Vagina (tissue), 2 donors: ENCODE measurements at regions not wholly inside any gene's neighbourhood (a gene's known extent, or its start where the extent isn't known, plus 50 kb on each side); places are given as distances from the start of the nearest gene placed in this dataset.

ENCODE experiments used
- DNase-seq, 2 donors: peaks; one replicate each; pipeline ENCODE4 v3.0.0-alpha.2; 2017; ENCODE audit errors: extremely low spot score in 2 of 2
- H3K27ac ChIP-seq: fragments of 200-600 bp; sonication (generic); one replicate; pipeline ENCODE4 v1.5.1; 2019
- H3K27me3 ChIP-seq: fragments of 200-600 bp; sonication (generic); one replicate; pipeline ENCODE4 v1.5.1; 2019
- H3K36me3 ChIP-seq, 2 donors: fragments of 200-600 bp; sonication (generic); one replicate each; pipeline ENCODE4 v1.5.1; 2017 to 2019
- H3K4me1 ChIP-seq: fragments of 200-600 bp; sonication (generic); one replicate; pipeline ENCODE4 v1.5.1; 2019
- H3K4me3 ChIP-seq, 2 donors: fragments of 200-600 bp; sonication (generic); 1 replicate in 1 of 2; 2 replicates in 1 of 2; pipeline ENCODE4 v1.5.1; 2016 to 2019
- H3K9me3 ChIP-seq: fragments of 200-600 bp; sonication (generic); one replicate; pipeline ENCODE4 v1.5.1; 2019
- POLR2A ChIP-seq, 2 donors: fragments of 450-650 bp; IDR thresholded peaks; one replicate each; pipeline ENCODE4 v1.6.1; 2017; ENCODE audit warnings: antibody characterized with exemption in 2 of 2, mild to moderate bottlenecking in 2 of 2, moderate library complexity in 2 of 2
- POLR2AphosphoS5 ChIP-seq, 2 donors: sonication (generic); formaldehyde crosslinking; IDR thresholded peaks; one replicate each; pipeline ENCODE4 v1.9.0; 2017; ENCODE audit warnings: antibody characterized with exemption in 2 of 2, mild to moderate bottlenecking in 2 of 2, low read depth in 1 of 2; ENCODE audit not compliant: insufficient read depth in 1 of 2
- intact Hi-C: fragments of 100-400 bp; cut with DNase I; formaldehyde crosslinking; loops from one replicate; pipeline ENCODE4 v1.15.1; 2023
- TF ChIP-seq, protein P1 (sequence below), 3 experiments: fragments of 450-650 bp in 2 of 3; fragments of 200-600 bp in 1 of 3; sonication (generic) in 1 of 3; IDR thresholded peaks; one replicate each; pipeline ENCODE4 v1.5.1; 2017 to 2019; ENCODE audit warnings: antibody characterized with exemption in 3 of 3, mild to moderate bottlenecking in 2 of 3, moderate library complexity in 2 of 3

DNA sequence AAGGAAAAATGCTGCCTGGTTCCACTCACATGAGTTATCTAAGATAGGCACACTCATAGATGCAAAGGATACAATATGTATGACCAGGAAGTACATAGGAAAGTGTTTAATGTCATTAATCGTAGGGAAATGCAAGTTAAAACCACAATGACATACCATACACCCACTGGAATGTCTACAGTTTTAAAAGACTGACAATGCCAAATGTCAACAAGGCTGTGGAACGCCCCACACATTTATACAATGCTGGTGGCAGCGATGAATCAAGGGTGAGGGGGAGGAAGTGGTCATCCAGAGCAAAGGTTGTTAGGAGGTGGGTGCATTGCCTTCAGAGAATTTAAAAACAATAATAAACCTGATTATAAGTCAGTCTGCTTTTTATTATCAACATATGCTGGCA lies 437.8 kb downstream of the ARHGEF28 start:
- TF ChIP-seq POLR2A (IDR thresholded peaks at IDR 0.05) (no peak), POLR2AphosphoS5 (IDR thresholded peaks at IDR 0.05; ENCODE audit: insufficient read depth in 1 of 2, low read depth in 1 of 2) (no peak)
- TF ChIP-seq, protein P1, sequence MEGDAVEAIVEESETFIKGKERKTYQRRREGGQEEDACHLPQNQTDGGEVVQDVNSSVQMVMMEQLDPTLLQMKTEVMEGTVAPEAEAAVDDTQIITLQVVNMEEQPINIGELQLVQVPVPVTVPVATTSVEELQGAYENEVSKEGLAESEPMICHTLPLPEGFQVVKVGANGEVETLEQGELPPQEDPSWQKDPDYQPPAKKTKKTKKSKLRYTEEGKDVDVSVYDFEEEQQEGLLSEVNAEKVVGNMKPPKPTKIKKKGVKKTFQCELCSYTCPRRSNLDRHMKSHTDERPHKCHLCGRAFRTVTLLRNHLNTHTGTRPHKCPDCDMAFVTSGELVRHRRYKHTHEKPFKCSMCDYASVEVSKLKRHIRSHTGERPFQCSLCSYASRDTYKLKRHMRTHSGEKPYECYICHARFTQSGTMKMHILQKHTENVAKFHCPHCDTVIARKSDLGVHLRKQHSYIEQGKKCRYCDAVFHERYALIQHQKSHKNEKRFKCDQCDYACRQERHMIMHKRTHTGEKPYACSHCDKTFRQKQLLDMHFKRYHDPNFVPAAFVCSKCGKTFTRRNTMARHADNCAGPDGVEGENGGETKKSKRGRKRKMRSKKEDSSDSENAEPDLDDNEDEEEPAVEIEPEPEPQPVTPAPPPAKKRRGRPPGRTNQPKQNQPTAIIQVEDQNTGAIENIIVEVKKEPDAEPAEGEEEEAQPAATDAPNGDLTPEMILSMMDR (IDR thresholded peaks at IDR 0.05): no peak
- intact Hi-C loops: no loop called here
- no peak for DNase-seq
- Histone ChIP-seq H3K4me3 (no peak overlapping the region), H3K9me3 (no peaks in the 10 kb centered on the region), H3K27ac (no peak overlapping the region), H3K36me3 (no peaks in the 10 kb centered on the region), H3K27me3 (no peaks in the 10 kb centered on the region), H3K4me1 (peaks cover 23% of the 10 kb centered on the region)

DNA sequence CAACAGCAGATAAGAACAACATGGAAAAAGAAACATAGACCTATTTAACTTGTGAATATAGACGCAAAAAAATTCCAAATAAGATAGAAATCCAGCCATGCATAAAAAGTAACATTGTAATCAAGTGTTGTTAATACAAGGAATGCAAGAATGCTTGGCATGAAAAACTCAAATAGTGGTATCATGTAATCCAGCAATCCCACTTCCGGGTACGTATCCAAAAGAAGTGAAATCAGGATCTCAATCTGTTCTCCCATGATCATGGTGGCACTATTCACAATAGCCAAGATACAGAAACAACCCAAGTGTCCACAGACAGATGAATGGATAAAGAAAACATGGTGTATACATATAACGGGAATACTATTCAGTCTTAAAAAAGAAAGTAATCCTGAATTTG lies 437.4 kb downstream of the ARHGEF28 start:
- Histone ChIP-seq H3K4me3 (no peak overlapping the region), H3K27ac (no peak overlapping the region), H3K36me3 (no peaks in the 10 kb centered on the region), H3K4me1 (peaks cover 22% of the 10 kb centered on the region), H3K27me3 (no peaks in the 10 kb centered on the region), H3K9me3 (no peaks in the 10 kb centered on the region)
- no peak for DNase-seq
- intact Hi-C loops: no loop called here
- TF ChIP-seq POLR2A (IDR thresholded peaks at IDR 0.05) (no peak), POLR2AphosphoS5 (IDR thresholded peaks at IDR 0.05; ENCODE audit: insufficient read depth in 1 of 2, low read depth in 1 of 2) (no peak)
- TF ChIP-seq, protein P1 (IDR thresholded peaks at IDR 0.05): no peak

DNA sequence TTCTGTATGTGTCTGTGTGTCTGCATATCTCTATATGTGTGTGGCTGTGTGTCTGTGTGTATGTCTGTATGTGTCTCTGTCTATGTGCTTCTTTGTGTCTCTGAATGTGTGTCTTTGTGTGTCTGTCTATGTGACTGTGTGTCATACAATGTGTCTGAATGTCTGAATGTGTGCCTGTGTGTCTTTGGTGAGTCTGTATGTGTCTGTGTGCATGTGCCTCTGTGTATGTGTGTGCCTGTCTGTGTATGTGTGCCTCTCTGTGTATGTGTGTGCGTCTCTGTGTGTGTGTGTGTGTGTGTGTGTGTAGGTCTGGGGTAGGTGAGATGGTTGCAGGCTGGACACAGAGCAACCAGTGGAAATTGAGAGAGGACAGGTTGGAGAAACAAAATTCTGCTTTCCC lies 435.3 kb downstream of the ARHGEF28 start:
- TF ChIP-seq POLR2A (IDR thresholded peaks at IDR 0.05) (no peak), POLR2AphosphoS5 (IDR thresholded peaks at IDR 0.05; ENCODE audit: insufficient read depth in 1 of 2, low read depth in 1 of 2) (no peak)
- TF ChIP-seq, protein P1 (IDR thresholded peaks at IDR 0.05): no peak

DNA sequence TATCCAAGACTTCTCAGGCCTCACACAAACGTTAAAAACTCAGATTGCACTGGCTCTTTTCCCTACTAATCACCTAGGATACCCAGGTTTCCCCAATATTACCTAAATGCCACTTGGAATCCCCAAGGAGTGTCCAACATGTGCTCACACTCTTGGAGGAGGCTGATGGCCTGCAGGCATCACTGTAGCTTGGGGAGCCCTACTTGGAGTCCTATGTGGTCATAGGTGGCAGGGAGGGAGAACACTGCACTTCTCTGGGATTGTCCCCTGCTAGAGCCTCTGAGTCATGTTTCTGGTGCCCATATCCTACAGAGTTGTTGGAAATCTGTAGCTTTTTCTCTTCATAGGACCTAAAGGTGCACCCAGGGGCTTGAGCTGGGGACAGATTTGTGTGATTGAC lies 433.7 kb downstream of the ARHGEF28 start:
- intact Hi-C loops: no loop called here
- Histone ChIP-seq H3K27ac (no peak overlapping the region), H3K36me3 (no peaks in the 10 kb centered on the region), H3K4me1 (peaks cover 8% of the 10 kb centered on the region), H3K9me3 (no peaks in the 10 kb centered on the region), H3K4me3 (no peak overlapping the region), H3K27me3 (no peaks in the 10 kb centered on the region)
- DNase-seq: no peak
- TF ChIP-seq, protein P1 (IDR thresholded peaks at IDR 0.05): no peak
- TF ChIP-seq POLR2AphosphoS5 (IDR thresholded peaks at IDR 0.05; ENCODE audit: insufficient read depth in 1 of 2, low read depth in 1 of 2) (no peak), POLR2A (IDR thresholded peaks at IDR 0.05) (no peak)

More for the DNA sequence above, 435.3 kb downstream of the ARHGEF28 start:
- Histone ChIP-seq H3K36me3 (no peaks in the 10 kb centered on the region), H3K4me3 (no peak overlapping the region), H3K4me1 (peaks cover 8% of the 10 kb centered on the region), H3K27me3 (no peaks in the 10 kb centered on the region), H3K9me3 (no peaks in the 10 kb centered on the region), H3K27ac (no peak overlapping the region)
- no peak for DNase-seq
- intact Hi-C loops: no loop called here

DNA sequence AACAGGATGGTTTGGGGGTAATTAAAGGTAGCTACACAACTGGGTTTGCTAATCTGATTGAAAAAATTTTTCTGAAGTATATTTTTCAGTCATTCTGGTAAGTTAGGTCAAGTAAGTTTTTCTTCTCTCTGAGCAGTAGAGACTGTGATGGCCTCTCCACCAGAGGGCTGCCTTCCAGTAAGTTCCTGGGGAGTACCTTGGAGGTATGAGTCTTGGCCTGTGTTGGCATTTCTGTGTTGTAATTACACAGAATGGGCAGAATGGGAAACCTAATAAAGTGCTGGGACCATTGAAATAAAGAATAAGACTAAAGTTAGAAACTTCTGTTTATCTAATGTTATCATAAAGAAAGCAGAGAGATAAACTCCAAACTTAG lies 430.8 kb downstream of the ARHGEF28 start:
- H3K9me3 ChIP-seq: no peaks in the 10 kb centered on the region
- H3K4me1 ChIP-seq: no peaks in the 10 kb centered on the region
- H3K36me3 ChIP-seq: no peaks in the 10 kb centered on the region
- intact Hi-C loops: no loop called here
- H3K4me3 ChIP-seq: no peak overlapping the region
- no peak overlapping the region for H3K27ac ChIP-seq
- TF ChIP-seq, protein P1 (IDR thresholded peaks at IDR 0.05): no peak
- TF ChIP-seq POLR2AphosphoS5 (IDR thresholded peaks at IDR 0.05; ENCODE audit: insufficient read depth in 1 of 2, low read depth in 1 of 2): no peak
- no peaks in the 10 kb centered on the region for H3K27me3 ChIP-seq
- DNase-seq: no peak
